ENCODE measurements at regions not wholly inside any gene's neighbourhood (a gene's known extent, or its start where the extent isn't known, plus 50 kb on each side); places are given as distances from the start of the nearest gene placed in this dataset.
"Not testable (repeated sequence)": the region's sequence is repeated elsewhere in the genome, so short reads cannot be mapped to it uniquely, and the experiment has no call there.

GRCh38 chr21:14903172-14903865, 161.5 kb downstream of the NRIP1 start:
- WGBS, 2 experiments (ENCODE audit: insufficient coverage in 2 of 2) = 88 to 93% methylated on average over 2 of the region's 3 CpGs
- no peak overlapping the region for H3K27ac ChIP-seq (ENCODE audit: low read depth, low read length, severe bottlenecking)
- H3K4me1 ChIP-seq (ENCODE audit: control insufficient read depth, insufficient read depth, low read length, poor library complexity, severe bottlenecking) = no peaks in the 10 kb centered on the region
- no peak overlapping the region for H3K4me3 ChIP-seq (ENCODE audit: extremely low read depth, insufficient read depth, low read length, poor library complexity, severe bottlenecking)
- H3K9me3 ChIP-seq (ENCODE audit: control insufficient read depth, low read length) = no peaks in the 10 kb centered on the region
- no peaks in the 10 kb centered on the region for H3K36me3 ChIP-seq (ENCODE audit: control insufficient read depth, insufficient read depth, low read length)

DNA sequence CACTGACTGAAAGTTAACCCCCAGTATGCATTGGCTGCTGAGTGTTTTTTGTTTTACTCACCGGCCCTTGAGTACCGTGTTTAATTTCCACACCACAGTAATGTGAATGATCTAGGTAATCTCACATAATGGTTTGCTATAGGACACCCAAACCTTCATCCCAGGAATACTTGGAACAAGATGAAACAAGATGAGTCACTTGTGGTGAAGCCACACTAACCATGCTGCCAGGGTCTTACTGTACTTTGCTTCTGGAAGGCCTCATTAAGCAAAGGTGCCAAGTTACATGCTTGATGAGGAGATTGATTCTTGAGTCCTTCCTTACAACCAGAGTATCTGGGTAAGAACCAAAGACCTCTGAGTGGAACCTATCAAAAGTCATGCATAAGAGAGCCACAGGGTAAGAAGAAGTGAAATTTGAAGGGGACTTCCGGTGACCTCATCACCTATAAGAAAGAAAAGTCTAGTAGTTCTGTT, 163.3 kb downstream of the NRIP1 start:
- WGBS, 2 experiments (ENCODE audit: insufficient coverage in 2 of 2) = 100% methylated on average over 1 of the region's 3 CpGs; no CpG with 5 or more reads in 1 of the 2 experiments
- H3K27ac ChIP-seq (ENCODE audit: low read depth, low read length, severe bottlenecking) = no peak overlapping the region
- H3K4me1 ChIP-seq (ENCODE audit: control insufficient read depth, insufficient read depth, low read length, poor library complexity, severe bottlenecking) = no peaks in the 10 kb centered on the region

GRCh38 chr21:14900611-14901010, 164.2 kb downstream of the NRIP1 start:
- WGBS, 2 experiments (ENCODE audit: insufficient coverage in 2 of 2) = 100% methylated on average over 1 of the region's 1 CpG; no CpG with 5 or more reads in 1 of the 2 experiments
- Histone ChIP-seq H3K4me3 (ENCODE audit: extremely low read depth, insufficient read depth, low read length, poor library complexity, severe bottlenecking) (no peak overlapping the region), H3K9me3 (ENCODE audit: control insufficient read depth, low read length) (no peaks in the 10 kb centered on the region), H3K4me1 (ENCODE audit: control insufficient read depth, insufficient read depth, low read length, poor library complexity, severe bottlenecking) (no peaks in the 10 kb centered on the region), H3K27ac (ENCODE audit: low read depth, low read length, severe bottlenecking) (no peak overlapping the region), H3K36me3 (ENCODE audit: control insufficient read depth, insufficient read depth, low read length) (no peaks in the 10 kb centered on the region)

More for the DNA sequence above, 163.3 kb downstream of the NRIP1 start:
- no peaks in the 10 kb centered on the region for H3K36me3 ChIP-seq (ENCODE audit: control insufficient read depth, insufficient read depth, low read length)
- H3K9me3 ChIP-seq (ENCODE audit: control insufficient read depth, low read length) = no peaks in the 10 kb centered on the region
- no peak overlapping the region for H3K4me3 ChIP-seq (ENCODE audit: extremely low read depth, insufficient read depth, low read length, poor library complexity, severe bottlenecking)

DNA sequence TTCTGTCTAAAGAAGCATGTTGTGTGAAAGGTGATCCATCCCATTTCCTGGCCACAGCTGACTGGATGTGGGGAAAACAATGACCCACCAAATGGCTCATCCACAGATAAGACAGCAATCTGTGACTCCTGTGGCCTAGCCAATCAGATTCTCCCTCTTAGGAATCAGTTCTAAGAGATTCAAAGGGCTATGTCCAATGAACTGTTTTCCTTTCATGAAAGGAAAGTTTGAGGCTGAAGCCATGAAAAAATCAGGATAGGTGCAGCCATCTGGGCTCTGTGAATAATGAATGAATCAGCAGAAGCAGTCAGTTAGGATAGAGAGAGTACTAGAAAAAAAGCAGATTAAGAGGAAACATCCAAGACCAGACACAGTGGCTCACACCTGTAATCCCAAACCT, 164.7 kb downstream of the NRIP1 start:
- Histone ChIP-seq H3K4me3 (ENCODE audit: extremely low read depth, insufficient read depth, low read length, poor library complexity, severe bottlenecking) (no peak overlapping the region), H3K4me1 (ENCODE audit: control insufficient read depth, insufficient read depth, low read length, poor library complexity, severe bottlenecking) (no peaks in the 10 kb centered on the region), H3K27ac (ENCODE audit: low read depth, low read length, severe bottlenecking) (no peak overlapping the region), H3K9me3 (ENCODE audit: control insufficient read depth, low read length) (no peaks in the 10 kb centered on the region), H3K36me3 (ENCODE audit: control insufficient read depth, insufficient read depth, low read length) (no peaks in the 10 kb centered on the region)

DNA sequence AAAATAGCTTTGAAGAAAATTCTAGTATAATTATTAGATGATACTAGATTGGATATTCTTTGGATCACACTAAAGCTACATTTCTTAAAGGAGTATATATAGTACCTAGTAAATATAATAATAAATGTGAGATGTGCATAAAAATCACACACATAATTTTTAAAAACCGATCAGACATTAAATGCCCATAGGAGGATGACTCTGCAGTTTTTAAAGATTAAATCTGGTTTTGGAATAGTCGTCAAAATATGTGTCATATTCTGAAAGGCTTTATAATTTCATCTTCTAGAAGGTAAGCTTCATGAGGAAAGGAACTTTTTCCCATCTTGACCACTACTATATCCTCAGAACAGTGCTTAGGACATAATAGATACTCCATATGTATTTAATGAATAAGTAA, 169.0 kb downstream of the NRIP1 start:
- H3K4me3 ChIP-seq (ENCODE audit: extremely low read depth, insufficient read depth, low read length, poor library complexity, severe bottlenecking) = no peak overlapping the region
- no peak overlapping the region for H3K27ac ChIP-seq (ENCODE audit: low read depth, low read length, severe bottlenecking)
- WGBS, 2 experiments (ENCODE audit: insufficient coverage in 2 of 2) = no CpG with 5 or more reads among the region's 2 CpGs
- H3K36me3 ChIP-seq (ENCODE audit: control insufficient read depth, insufficient read depth, low read length) = no peaks in the 10 kb centered on the region
- H3K9me3 ChIP-seq (ENCODE audit: control insufficient read depth, low read length) = no peaks in the 10 kb centered on the region
- H3K4me1 ChIP-seq (ENCODE audit: control insufficient read depth, insufficient read depth, low read length, poor library complexity, severe bottlenecking) = no peaks in the 10 kb centered on the region

GRCh38 chr21:14890141-14890540, 174.7 kb downstream of the NRIP1 start:
- 79 to 92% methylated on average over 2 of the region's 2 CpGs for WGBS, 2 experiments (ENCODE audit: insufficient coverage in 2 of 2)
- Histone ChIP-seq H3K9me3 (ENCODE audit: control insufficient read depth, low read length) (no peaks in the 10 kb centered on the region), H3K27ac (ENCODE audit: low read depth, low read length, severe bottlenecking) (no peak overlapping the region), H3K4me3 (ENCODE audit: extremely low read depth, insufficient read depth, low read length, poor library complexity, severe bottlenecking) (no peak overlapping the region), H3K4me1 (ENCODE audit: control insufficient read depth, insufficient read depth, low read length, poor library complexity, severe bottlenecking) (no peaks in the 10 kb centered on the region), H3K36me3 (ENCODE audit: control insufficient read depth, insufficient read depth, low read length) (no peaks in the 10 kb centered on the region)

DNA sequence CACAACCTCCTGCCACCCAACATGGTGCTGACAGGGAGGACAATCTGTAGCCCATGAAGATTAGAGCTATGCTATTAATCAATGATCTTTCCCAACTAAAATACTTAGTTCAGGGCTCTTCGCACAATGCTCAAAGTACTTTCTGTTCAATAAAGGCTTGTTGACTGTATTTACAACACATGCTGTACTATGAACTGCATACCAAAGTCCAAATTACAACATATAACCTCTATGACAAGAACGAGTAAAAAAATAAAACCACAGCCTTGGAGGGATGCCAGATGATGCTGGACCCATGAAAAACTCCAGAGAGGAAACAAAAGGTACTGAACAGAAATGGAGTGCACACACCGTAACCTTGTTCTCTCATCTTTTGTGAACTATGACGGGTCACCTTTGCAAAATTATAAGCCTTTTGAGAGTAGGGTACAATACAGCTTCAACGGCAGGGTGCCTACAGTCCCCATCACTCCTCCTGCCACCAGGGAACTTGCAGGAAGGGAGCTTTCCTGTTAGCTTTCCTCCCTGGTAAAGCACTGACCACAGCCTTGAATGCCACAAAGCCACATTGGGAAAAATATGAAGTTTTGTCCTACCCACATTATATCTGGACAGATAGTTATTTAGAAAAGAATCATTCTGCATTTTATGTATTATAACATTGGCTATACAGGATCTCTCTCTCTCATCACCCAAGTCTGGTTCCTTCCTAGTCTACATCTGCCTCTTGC, 175.6 kb downstream of the NRIP1 start:
- H3K36me3 ChIP-seq (ENCODE audit: control insufficient read depth, insufficient read depth, low read length) = no peaks in the 10 kb centered on the region
- no peaks in the 10 kb centered on the region for H3K4me1 ChIP-seq (ENCODE audit: control insufficient read depth, insufficient read depth, low read length, poor library complexity, severe bottlenecking)
- no peak overlapping the region for H3K27ac ChIP-seq (ENCODE audit: low read depth, low read length, severe bottlenecking)
- H3K9me3 ChIP-seq (ENCODE audit: control insufficient read depth, low read length) = no peaks in the 10 kb centered on the region
- no peak overlapping the region for H3K4me3 ChIP-seq (ENCODE audit: extremely low read depth, insufficient read depth, low read length, poor library complexity, severe bottlenecking)
- 94 to 100% methylated on average over 3 of the region's 5 CpGs for WGBS, 2 experiments (ENCODE audit: insufficient coverage in 2 of 2)

DNA sequence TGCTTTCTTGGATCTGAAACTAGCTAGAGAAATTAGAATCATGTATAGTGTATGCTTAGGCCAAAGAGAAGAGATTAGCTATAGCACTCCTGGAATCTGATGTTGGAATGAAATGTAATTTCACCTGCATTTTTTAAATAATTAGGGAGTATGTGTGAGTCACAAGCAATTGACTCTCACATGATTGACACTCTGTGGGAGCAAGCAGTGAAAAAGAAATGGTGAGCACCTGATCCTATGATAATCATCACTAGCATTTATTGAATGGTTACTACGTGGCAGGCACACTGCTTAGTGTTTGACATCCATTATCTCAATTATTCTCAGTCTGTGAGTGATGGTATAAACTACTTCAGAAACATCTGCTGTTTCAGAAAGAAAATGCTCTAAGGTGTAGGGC, 176.6 kb downstream of the NRIP1 start:
- no peak overlapping the region for H3K27ac ChIP-seq (ENCODE audit: low read depth, low read length, severe bottlenecking)
- H3K4me3 ChIP-seq (ENCODE audit: extremely low read depth, insufficient read depth, low read length, poor library complexity, severe bottlenecking) = no peak overlapping the region
- no CpG with 5 or more reads among the region's 1 CpG for WGBS, 2 experiments (ENCODE audit: insufficient coverage in 2 of 2)

GRCh38 chr21:14886001-14886400, 178.8 kb downstream of the NRIP1 start:
- Histone ChIP-seq H3K9me3 (ENCODE audit: control insufficient read depth, low read length) (no peaks in the 10 kb centered on the region), H3K4me3 (ENCODE audit: extremely low read depth, insufficient read depth, low read length, poor library complexity, severe bottlenecking) (no peak overlapping the region), H3K36me3 (ENCODE audit: control insufficient read depth, insufficient read depth, low read length) (no peaks in the 10 kb centered on the region), H3K4me1 (ENCODE audit: control insufficient read depth, insufficient read depth, low read length, poor library complexity, severe bottlenecking) (no peaks in the 10 kb centered on the region), H3K27ac (ENCODE audit: low read depth, low read length, severe bottlenecking) (no peak overlapping the region)
- no CpG with 5 or more reads among the region's 1 CpG for WGBS, 2 experiments (ENCODE audit: insufficient coverage in 2 of 2)

More for the DNA sequence above, 176.6 kb downstream of the NRIP1 start:
- H3K4me1 ChIP-seq (ENCODE audit: control insufficient read depth, insufficient read depth, low read length, poor library complexity, severe bottlenecking) = no peaks in the 10 kb centered on the region
- no peaks in the 10 kb centered on the region for H3K9me3 ChIP-seq (ENCODE audit: control insufficient read depth, low read length)
- H3K36me3 ChIP-seq (ENCODE audit: control insufficient read depth, insufficient read depth, low read length) = no peaks in the 10 kb centered on the region

GRCh38 chr21:14883351-14883750, 181.4 kb downstream of the NRIP1 start:
- Histone ChIP-seq H3K4me3 (ENCODE audit: extremely low read depth, insufficient read depth, low read length, poor library complexity, severe bottlenecking) (no peak overlapping the region), H3K27ac (ENCODE audit: low read depth, low read length, severe bottlenecking) (no peak overlapping the region), H3K9me3 (ENCODE audit: control insufficient read depth, low read length) (no peaks in the 10 kb centered on the region), H3K36me3 (ENCODE audit: control insufficient read depth, insufficient read depth, low read length) (no peaks in the 10 kb centered on the region), H3K4me1 (ENCODE audit: control insufficient read depth, insufficient read depth, low read length, poor library complexity, severe bottlenecking) (no peaks in the 10 kb centered on the region)
- 88 to 100% methylated on average over 1 of the region's 1 CpG for WGBS, 2 experiments (ENCODE audit: insufficient coverage in 2 of 2)

- H3K9me3 ChIP-seq (ENCODE audit: control insufficient read depth, low read length); H3K4me1 ChIP-seq (ENCODE audit: control insufficient read depth, insufficient read depth, low read length, poor library complexity, severe bottlenecking); H3K27ac ChIP-seq (ENCODE audit: low read depth, low read length, severe bottlenecking); H3K4me3 ChIP-seq (ENCODE audit: extremely low read depth, insufficient read depth, low read length, poor library complexity, severe bottlenecking); H3K36me3 ChIP-seq (ENCODE audit: control insufficient read depth, insufficient read depth, low read length): not testable (repeated sequence)
- 84 to 90% methylated on average over 1 to 5 of the region's 5 CpGs for WGBS, 2 experiments (ENCODE audit: insufficient coverage in 2 of 2)
These were observed 182.3 kb downstream of the NRIP1 start for GRCh38 chr21:14882545-14882944.

Measured in mesodermal cell (in vitro differentiated cells).